ENCODE measurements at regions not wholly inside any gene's neighbourhood (a gene's known extent, or its start where the extent isn't known, plus 50 kb on each side); places are given as distances from the start of the nearest gene placed in this dataset.
A peak's percentile ranks its signal among the peaks of the same experiment; 100 is the strongest.

GRCh38 chr9:113665756-113666155 is 202.2 kb downstream of the RGS3 start:
- Histone ChIP-seq H2BK5ac (ENCODE audit: low read depth, low read length, poor library complexity, severe bottlenecking) (no peak overlapping the region), H3K4ac (ENCODE audit: low read depth in 1 of 2, low read length in 2 of 2) (no peak overlapping the region), H3K79me1 (replicated peaks; ENCODE audit: low read length, poor library complexity, severe bottlenecking) (no peaks in the 10 kb centered on the region), H3K4me3 (ENCODE audit: insufficient read depth in 1 of 2, low read depth in 1 of 2, low read length in 2 of 2) (no peak overlapping the region), H4K8ac (ENCODE audit: low read length) (no peak overlapping the region), H3K27ac (ENCODE audit: low read length, poor library complexity, severe bottlenecking) (no peak overlapping the region), H3K4me1 (ENCODE audit: control insufficient read depth, insufficient read depth, low read depth, low read length) (no peaks in the 10 kb centered on the region), H3K23ac (ENCODE audit: low read length in 2 of 2) (no peak overlapping the region), H2AFZ (ENCODE audit: low read depth, low read length) (no peak overlapping the region), H2AK5ac (ENCODE audit: low read length, severe bottlenecking) (no peak overlapping the region), H4K91ac (ENCODE audit: low read length) (no peak overlapping the region), H3K9ac (ENCODE audit: low read length) (no peak overlapping the region), H3K36me3 (ENCODE audit: control insufficient read depth in 1 of 2, insufficient read depth in 2 of 2, low read depth in 1 of 2, low read length in 2 of 2) (no peaks in the 10 kb centered on the region), H2BK120ac (ENCODE audit: low read depth, low read length) (no peak overlapping the region), H3K4me2 (ENCODE audit: low read length, poor library complexity, severe bottlenecking) (no peak overlapping the region), H2BK12ac (ENCODE audit: low read length in 2 of 2) (no peak overlapping the region), H3K27me3 (ENCODE audit: control insufficient read depth in 1 of 2, insufficient read depth in 1 of 2, low read length in 2 of 2) (peaks cover 0 to 17% of the 10 kb centered on the region in 2 experiments), H3K18ac (ENCODE audit: low read depth in 1 of 2, low read length in 2 of 2) (no peak overlapping the region), H2BK15ac (ENCODE audit: low read depth, poor library complexity, severe bottlenecking) (no peak overlapping the region), H3K9me3 (ENCODE audit: control insufficient read depth, low read length) (no peaks in the 10 kb centered on the region), H3K14ac (ENCODE audit: low read length in 2 of 2) (no peak overlapping the region)
- DNase-seq, result no peak
- WGBS, result 85% methylated on average over 7 of the region's 7 CpGs

DNA sequence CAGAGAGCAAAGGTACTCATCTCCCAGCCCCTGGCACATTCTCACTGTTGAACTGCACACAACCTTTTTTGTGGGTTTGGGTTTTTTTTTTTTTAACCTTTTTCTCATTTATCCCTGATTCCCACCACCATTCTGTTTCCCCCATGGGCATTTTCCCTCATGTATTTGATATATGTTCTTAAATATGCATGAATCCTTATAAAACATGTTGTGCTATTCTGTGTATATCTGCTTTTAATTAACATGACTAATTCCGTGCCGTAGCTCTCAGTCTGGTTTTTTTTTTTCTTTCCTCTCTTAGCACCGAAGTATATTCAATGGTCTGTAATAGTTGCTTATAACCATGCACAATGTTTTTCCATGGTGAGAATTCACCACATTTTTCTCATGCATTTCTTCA is 204.5 kb downstream of the RGS3 start:
- Histone ChIP-seq H4K8ac (ENCODE audit: low read length) (no peak overlapping the region), H2BK5ac (ENCODE audit: low read depth, low read length, poor library complexity, severe bottlenecking) (no peak overlapping the region), H3K23ac (ENCODE audit: low read length in 2 of 2) (no peak overlapping the region), H3K36me3 (ENCODE audit: control insufficient read depth in 1 of 2, insufficient read depth in 2 of 2, low read depth in 1 of 2, low read length in 2 of 2) (no peaks in the 10 kb centered on the region), H3K14ac (ENCODE audit: low read length in 2 of 2) (no peak overlapping the region), H3K9ac (ENCODE audit: low read length) (peak overlapping the region; percentile 64), H2AK5ac (ENCODE audit: low read length, severe bottlenecking) (no peak overlapping the region), H4K91ac (ENCODE audit: low read length) (no peak overlapping the region), H3K4me2 (ENCODE audit: low read length, poor library complexity, severe bottlenecking) (no peak overlapping the region), H3K9me3 (ENCODE audit: control insufficient read depth, low read length) (no peaks in the 10 kb centered on the region), H3K27me3 (ENCODE audit: control insufficient read depth in 1 of 2, insufficient read depth in 1 of 2, low read length in 2 of 2) (peaks cover 0 to 13% of the 10 kb centered on the region in 2 experiments), H3K4ac (ENCODE audit: low read depth in 1 of 2, low read length in 2 of 2) (no peak overlapping the region), H3K27ac (ENCODE audit: low read length, poor library complexity, severe bottlenecking) (no peak overlapping the region), H3K79me1 (replicated peaks; ENCODE audit: low read length, poor library complexity, severe bottlenecking) (no peaks in the 10 kb centered on the region), H2AFZ (ENCODE audit: low read depth, low read length) (no peak overlapping the region), H3K18ac (ENCODE audit: low read depth in 1 of 2, low read length in 2 of 2) (no peak overlapping the region), H3K4me1 (ENCODE audit: control insufficient read depth, insufficient read depth, low read depth, low read length) (peaks cover 1% of the 10 kb centered on the region), H3K4me3 (ENCODE audit: insufficient read depth in 1 of 2, low read depth in 1 of 2, low read length in 2 of 2) (no peak overlapping the region), H2BK12ac (ENCODE audit: low read length in 2 of 2) (no peak overlapping the region), H2BK15ac (ENCODE audit: low read depth, poor library complexity, severe bottlenecking) (no peak overlapping the region), H2BK120ac (ENCODE audit: low read depth, low read length) (no peak overlapping the region)
- 100% methylated on average over 1 of the region's 3 CpGs for WGBS
- DNase-seq, result no peak

- H2AK5ac ChIP-seq (ENCODE audit: low read length, severe bottlenecking), result no peak overlapping the region
- peaks cover 0 to under 1% of the 10 kb centered on the region in 2 experiments for H3K27me3 ChIP-seq (ENCODE audit: control insufficient read depth in 1 of 2, insufficient read depth in 1 of 2, low read length in 2 of 2)
- peaks cover 5% of the 10 kb centered on the region for H3K4me1 ChIP-seq (ENCODE audit: control insufficient read depth, insufficient read depth, low read depth, low read length)
- H3K79me1 ChIP-seq (replicated peaks; ENCODE audit: low read length, poor library complexity, severe bottlenecking), result no peaks in the 10 kb centered on the region
- no peak overlapping the region for H3K4me3 ChIP-seq (ENCODE audit: insufficient read depth in 1 of 2, low read depth in 1 of 2, low read length in 2 of 2)
- H3K27ac ChIP-seq (ENCODE audit: low read length, poor library complexity, severe bottlenecking), result no peak overlapping the region
- no peak overlapping the region for H3K14ac ChIP-seq (ENCODE audit: low read length in 2 of 2)
- H2BK120ac ChIP-seq (ENCODE audit: low read depth, low read length), result no peak overlapping the region
- WGBS, result 92% methylated on average over 3 of the region's 4 CpGs
- no peak overlapping the region for H3K4ac ChIP-seq (ENCODE audit: low read depth in 1 of 2, low read length in 2 of 2)
- H3K4me2 ChIP-seq (ENCODE audit: low read length, poor library complexity, severe bottlenecking), result no peak overlapping the region
- no peak overlapping the region for H2AFZ ChIP-seq (ENCODE audit: low read depth, low read length)
- H3K9ac ChIP-seq (ENCODE audit: low read length), result no peak overlapping the region
- H4K8ac ChIP-seq (ENCODE audit: low read length), result no peak overlapping the region
- no peaks in the 10 kb centered on the region for H3K36me3 ChIP-seq (ENCODE audit: control insufficient read depth in 1 of 2, insufficient read depth in 2 of 2, low read depth in 1 of 2, low read length in 2 of 2)
- H3K18ac ChIP-seq (ENCODE audit: low read depth in 1 of 2, low read length in 2 of 2), result no peak overlapping the region
- no peaks in the 10 kb centered on the region for H3K9me3 ChIP-seq (ENCODE audit: control insufficient read depth, low read length)
- no peak overlapping the region for H2BK12ac ChIP-seq (ENCODE audit: low read length in 2 of 2)
- H3K23ac ChIP-seq (ENCODE audit: low read length in 2 of 2), result no peak overlapping the region
- H2BK5ac ChIP-seq (ENCODE audit: low read depth, low read length, poor library complexity, severe bottlenecking), result no peak overlapping the region
- DNase-seq, result no peak
- H2BK15ac ChIP-seq (ENCODE audit: low read depth, poor library complexity, severe bottlenecking), result no peak overlapping the region
- H4K91ac ChIP-seq (ENCODE audit: low read length), result no peak overlapping the region
These were observed 206.1 kb downstream of the RGS3 start for GRCh38 chr9:113669522-113670115.

- Histone ChIP-seq H3K36me3 (ENCODE audit: control insufficient read depth in 1 of 2, insufficient read depth in 2 of 2, low read depth in 1 of 2, low read length in 2 of 2) (no peaks in the 10 kb centered on the region), H3K27me3 (ENCODE audit: control insufficient read depth in 1 of 2, insufficient read depth in 1 of 2, low read length in 2 of 2) (no peaks in the 10 kb centered on the region), H3K9me3 (ENCODE audit: control insufficient read depth, low read length) (no peaks in the 10 kb centered on the region), H2BK12ac (ENCODE audit: low read length in 2 of 2) (no peak overlapping the region), H2BK120ac (ENCODE audit: low read depth, low read length) (no peak overlapping the region), H3K4ac (ENCODE audit: low read depth in 1 of 2, low read length in 2 of 2) (no peak overlapping the region), H3K18ac (ENCODE audit: low read depth in 1 of 2, low read length in 2 of 2) (peak overlapping the region in 1 of 2 experiments; percentile 16), H3K23ac (ENCODE audit: low read length in 2 of 2) (no peak overlapping the region), H4K91ac (ENCODE audit: low read length) (no peak overlapping the region), H2AK5ac (ENCODE audit: low read length, severe bottlenecking) (no peak overlapping the region), H3K14ac (ENCODE audit: low read length in 2 of 2) (no peak overlapping the region), H3K4me3 (ENCODE audit: insufficient read depth in 1 of 2, low read depth in 1 of 2, low read length in 2 of 2) (no peak overlapping the region), H4K8ac (ENCODE audit: low read length) (peak overlapping the region; percentile 61), H3K27ac (ENCODE audit: low read length, poor library complexity, severe bottlenecking) (no peak overlapping the region), H3K79me1 (replicated peaks; ENCODE audit: low read length, poor library complexity, severe bottlenecking) (no peaks in the 10 kb centered on the region), H3K4me1 (ENCODE audit: control insufficient read depth, insufficient read depth, low read depth, low read length) (peaks cover 15% of the 10 kb centered on the region), H3K9ac (ENCODE audit: low read length) (peak overlapping the region; percentile 56), H2BK5ac (ENCODE audit: low read depth, low read length, poor library complexity, severe bottlenecking) (no peak overlapping the region), H2AFZ (ENCODE audit: low read depth, low read length) (no peak overlapping the region), H2BK15ac (ENCODE audit: low read depth, poor library complexity, severe bottlenecking) (no peak overlapping the region), H3K4me2 (ENCODE audit: low read length, poor library complexity, severe bottlenecking) (no peak overlapping the region)
- DNase-seq, result peak; percentile 72
- WGBS, result 64% methylated on average over 7 of the region's 7 CpGs
These were observed 202.4 kb upstream of the ZNF618 start for GRCh38 chr9:113673726-113674125.

Measured in mesenchymal stem cell (in vitro differentiated cells and primary cell).